ENCODE measurements at regions not wholly inside any gene's neighbourhood (a gene's known extent, or its start where the extent isn't known, plus 50 kb on each side); places are given as distances from the start of the nearest gene placed in this dataset.
A peak's percentile ranks its signal among the peaks of the same experiment; 100 is the strongest.

DNA sequence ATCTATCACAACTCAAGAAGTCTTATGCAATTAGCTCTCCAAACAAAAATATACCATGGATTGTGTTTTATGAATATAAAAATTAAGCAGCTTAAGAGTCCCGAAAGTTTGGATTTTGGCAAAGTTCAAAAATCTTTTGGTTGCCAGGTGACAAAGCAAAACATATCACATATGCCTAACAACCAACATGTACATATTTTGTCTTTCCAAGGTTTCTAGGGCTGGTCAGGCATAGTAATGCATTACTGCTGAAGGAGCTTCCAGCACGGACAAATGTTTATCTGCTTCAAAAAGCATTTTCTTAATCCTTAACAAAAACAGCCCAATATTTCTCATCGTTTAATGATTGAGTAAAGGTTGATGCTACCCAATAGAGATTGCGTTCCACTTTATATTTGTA, 1327.1 kb upstream of the ZEB2 start:
- no peak for DNase-seq (ENCODE audit: low spot score)

- no peak for DNase-seq (ENCODE audit: low spot score)
Measured at GRCh38 chr2:145845923-145846322, 1326.0 kb upstream of the ZEB2 start.

DNA sequence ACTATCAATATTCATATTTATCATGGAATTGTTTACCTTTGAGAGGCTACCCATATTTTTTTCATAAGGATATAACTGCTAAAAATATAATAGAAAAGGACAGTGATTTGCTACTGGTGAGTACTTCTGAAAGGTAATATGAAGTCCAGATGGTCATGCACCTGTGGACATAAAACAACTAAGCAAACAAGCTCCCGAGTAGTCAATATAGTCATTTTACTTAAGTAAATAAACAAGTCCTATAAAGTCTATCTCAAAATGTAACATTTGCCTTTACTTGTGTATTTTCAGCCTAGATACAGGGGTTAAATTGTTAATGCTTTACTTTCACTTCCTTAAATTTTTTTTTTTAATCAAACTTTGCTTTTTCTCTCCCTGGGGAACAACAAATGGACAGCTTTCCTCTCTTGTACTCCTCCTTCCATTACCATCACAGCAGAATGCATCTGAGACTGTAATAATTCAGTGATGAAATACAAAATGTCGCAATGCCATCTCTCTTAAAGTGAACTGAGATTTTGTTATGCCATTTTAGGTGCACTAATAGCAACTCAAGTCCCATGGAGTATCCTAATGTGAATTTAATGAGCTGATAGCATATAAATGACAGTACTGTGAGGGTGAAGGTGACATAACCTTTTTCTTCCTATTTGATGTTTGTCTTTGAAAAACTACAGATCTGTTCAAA, 1325.4 kb upstream of the ZEB2 start:
- DNase-seq (ENCODE audit: low spot score), result no peak

GRCh38 chr2:145841973-145842372, 1322.1 kb upstream of the ZEB2 start:
- DNase-seq (ENCODE audit: low spot score), result no peak

DNA sequence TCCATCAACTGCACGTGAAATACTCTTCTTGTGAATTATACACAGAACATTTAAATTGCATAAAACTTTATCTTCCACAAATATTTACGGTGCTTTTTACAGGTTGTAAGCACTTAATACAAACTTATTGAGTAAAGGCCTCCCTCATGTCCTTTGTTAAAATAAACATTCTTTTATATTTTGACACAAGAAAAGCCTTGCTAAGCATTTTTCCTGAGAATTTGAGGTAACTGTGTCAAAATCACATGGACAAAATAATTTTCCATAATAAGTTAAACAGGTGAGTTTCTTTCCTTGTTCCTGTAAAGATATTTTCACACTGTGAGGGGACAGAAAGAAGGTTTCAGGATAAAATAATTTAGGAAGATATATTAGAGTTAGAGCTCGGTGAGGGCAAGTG, 1317.1 kb upstream of the ZEB2 start:
- DNase-seq (ENCODE audit: low spot score), result no peak

DNA sequence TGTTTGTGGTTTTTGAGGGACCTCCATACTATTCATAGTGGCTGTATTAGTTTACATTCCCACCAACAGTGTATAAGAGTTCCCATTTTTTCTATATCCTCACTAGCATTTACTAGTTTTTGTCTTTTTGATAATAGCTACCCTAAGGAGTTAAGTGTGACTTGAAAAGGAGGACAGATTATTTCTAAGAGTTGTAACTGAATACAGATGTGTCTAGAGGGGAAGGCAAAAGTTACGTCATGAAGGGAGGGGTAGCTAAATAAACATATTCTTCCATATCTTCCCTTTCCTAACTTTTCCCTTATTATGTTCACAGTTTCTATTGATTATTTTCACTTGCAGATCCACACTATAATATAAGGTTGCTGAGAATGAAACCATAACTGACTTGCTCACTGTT, 1315.7 kb upstream of the ZEB2 start:
- no peak for DNase-seq (ENCODE audit: low spot score)

- no peak for DNase-seq (ENCODE audit: low spot score)
Measured at GRCh38 chr2:145832681-145833080, 1312.8 kb upstream of the ZEB2 start.

- DNase-seq (ENCODE audit: low spot score), result no peak
Measured at GRCh38 chr2:145829931-145830330, 1310.0 kb upstream of the ZEB2 start.

DNA sequence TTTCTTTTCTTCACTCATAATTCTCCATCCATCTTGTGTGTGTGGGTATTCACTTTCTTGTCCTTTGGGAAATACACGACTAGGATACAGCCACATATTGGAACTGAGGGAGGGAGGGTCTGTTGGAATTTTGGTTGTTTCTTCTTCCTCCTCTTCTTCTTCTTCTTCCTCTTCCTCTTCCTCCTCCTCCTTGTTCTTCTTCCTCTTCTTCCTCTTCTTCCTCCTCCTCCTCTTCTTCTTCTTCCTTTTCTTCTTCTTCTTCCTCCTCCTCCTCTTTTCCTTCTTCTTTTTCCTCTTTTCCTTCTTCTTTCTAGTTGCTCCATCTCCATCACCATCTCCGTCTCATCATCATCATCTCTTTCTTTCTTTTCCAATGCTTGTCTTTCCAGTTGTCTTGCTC, 1307.3 kb upstream of the ZEB2 start:
- DNase-seq (ENCODE audit: low spot score), result no peak

DNA sequence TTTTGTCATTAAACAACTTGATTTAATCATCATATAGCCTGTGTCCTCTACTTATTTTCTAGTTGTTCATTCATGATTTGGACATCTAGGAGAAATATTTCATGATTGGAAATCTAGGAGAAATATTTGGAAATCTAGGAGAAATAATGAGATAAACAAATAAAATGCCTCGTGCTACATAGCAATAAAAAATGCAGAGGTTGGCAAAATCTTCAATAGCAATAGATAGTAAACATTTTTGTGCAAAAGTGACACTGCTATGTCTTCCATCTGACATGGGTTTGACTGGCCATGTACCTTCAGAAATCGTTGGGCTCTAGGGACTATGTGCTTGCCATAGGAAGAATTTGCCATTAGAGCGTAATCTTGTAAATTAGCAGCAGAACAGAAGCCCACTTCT, 1304.5 kb upstream of the ZEB2 start:
- no peak for DNase-seq (ENCODE audit: low spot score)

DNA sequence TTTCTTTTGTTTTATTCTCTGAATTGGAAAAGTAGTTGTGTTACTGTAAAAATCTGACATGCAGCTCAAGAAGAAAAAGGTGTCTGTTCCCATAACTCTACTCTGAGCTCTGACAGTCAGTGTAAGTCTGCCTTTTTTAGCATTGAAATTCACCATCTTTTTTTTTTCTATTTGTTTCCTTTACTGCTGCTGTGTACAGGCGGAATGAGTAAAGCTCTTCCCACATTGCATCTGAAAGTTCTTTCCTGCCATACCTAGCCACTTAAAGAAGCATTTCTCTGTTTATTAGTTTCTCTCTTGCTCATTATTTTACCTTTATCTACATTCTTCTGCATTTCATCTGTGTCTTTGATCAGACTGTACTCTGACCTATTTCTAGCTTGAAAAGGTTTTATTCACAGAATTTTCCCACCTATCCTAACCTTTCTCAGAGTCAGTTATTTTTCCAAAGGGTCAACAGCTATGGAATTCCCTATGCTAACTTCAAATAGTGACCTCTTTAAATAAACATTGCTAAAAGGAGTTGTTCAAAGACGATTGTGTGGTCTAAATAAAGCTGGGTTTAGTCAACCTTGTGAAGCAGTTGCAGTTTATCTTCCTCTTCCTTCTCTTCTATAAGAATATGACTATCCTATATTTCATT, 1303.1 kb upstream of the ZEB2 start:
- no peak for DNase-seq (ENCODE audit: low spot score)

DNA sequence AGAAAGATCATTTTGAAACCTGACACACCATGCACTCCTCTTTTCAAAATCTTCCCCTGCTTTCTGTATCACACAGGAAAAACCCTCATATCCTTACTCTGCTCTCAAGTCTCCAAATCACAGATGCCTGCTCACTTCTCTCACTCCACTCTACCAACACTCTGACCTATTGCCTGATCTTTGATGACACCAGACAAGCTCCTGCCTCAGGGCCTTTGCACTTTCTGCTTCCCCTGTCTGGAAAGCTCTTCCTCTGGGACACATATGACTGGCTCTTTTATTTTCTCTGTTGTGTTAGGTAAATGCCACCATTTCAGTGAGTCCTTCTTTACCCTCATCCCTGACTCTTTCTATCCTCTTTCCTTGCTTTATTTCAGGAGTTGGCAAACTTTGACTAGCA, 1300.7 kb upstream of the ZEB2 start:
- no peak for DNase-seq (ENCODE audit: low spot score)

DNA sequence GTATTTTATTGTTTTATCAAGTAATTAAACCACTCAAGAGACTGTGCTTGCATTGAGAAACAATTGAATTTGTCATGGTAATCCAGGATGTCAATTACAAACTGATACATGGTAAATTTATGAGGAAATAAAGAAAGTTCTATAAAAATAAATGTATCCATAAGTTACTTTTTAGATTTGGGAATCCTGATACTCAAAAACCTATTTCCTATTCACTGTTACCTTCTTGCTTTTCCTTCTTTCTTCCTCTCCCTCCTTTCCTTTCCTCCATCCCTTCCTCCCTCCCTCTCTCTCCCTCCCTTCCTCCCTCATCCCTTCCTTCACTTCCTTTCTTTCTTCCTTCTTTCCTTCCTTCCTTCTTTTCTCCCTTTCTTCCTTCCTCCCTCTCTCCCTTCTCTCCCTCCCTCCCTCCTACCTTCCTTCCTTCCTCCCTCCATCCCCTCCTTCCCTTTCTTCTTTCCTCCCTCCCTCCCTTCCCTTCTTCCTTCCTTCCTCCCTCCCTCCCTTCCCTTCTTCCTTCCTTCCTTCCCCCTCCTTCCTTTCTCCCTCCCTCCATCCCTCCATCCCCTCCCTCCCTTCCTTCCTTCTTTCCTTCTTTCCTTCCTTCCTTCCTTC, 1299.1 kb upstream of the ZEB2 start:
- no peak for DNase-seq (ENCODE audit: low spot score)

GRCh38 chr2:145815933-145816332, 1296.0 kb upstream of the ZEB2 start:
- peak; percentile 26 for DNase-seq (ENCODE audit: low spot score)

DNA sequence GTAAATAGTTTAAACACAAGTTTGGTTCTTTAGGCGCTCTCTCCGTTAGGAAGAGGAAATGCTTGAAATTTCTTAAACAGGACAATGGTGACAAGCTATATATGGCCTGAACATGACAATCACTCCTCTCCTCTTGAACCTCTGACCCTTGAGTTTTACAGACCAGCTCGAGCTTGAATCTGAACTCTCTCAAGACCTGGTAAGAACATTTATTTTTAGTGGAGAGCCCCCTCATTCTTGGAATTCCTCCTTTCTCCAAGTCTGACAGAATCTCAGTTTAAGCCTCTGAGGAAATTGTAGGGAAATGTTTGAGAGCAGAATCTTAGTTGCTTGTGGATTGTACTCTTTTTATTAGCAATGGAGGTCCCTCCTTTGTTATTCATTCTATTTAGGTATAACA, 1293.6 kb upstream of the ZEB2 start:
- DNase-seq (ENCODE audit: low spot score), result no peak

GRCh38 chr2:145812165-145812554, 1292.2 kb upstream of the ZEB2 start:
- no peak for DNase-seq (ENCODE audit: low spot score)

- no peak for DNase-seq (ENCODE audit: low spot score)
Measured at GRCh38 chr2:145811276-145812164, 1291.6 kb upstream of the ZEB2 start.

- peak; percentile 7 for DNase-seq (ENCODE audit: low spot score)
Measured at GRCh38 chr2:145807968-145808367, 1288.0 kb upstream of the ZEB2 start.

GRCh38 chr2:145807554-145807953, 1287.6 kb upstream of the ZEB2 start:
- no peak for DNase-seq (ENCODE audit: low spot score)

DNA sequence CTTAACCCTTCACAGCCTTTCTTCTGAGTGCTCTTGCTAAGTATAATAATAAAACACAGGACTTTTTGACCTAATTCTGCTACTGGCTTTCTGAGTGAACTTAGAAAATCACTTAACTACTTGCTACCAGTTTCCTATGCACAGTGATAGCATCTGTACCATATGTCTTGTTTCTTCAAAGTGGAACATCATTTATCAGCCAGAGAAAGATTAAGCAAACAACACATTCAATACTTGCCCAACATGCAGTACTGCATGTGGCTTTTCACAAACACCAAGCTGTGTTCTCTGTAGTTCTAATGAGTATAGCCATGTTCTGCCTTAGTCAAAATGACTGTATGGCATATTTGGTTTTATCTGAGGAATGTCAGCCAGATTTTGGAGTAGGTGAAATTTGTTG, 1286.6 kb upstream of the ZEB2 start:
- no peak for DNase-seq (ENCODE audit: low spot score)

DNA sequence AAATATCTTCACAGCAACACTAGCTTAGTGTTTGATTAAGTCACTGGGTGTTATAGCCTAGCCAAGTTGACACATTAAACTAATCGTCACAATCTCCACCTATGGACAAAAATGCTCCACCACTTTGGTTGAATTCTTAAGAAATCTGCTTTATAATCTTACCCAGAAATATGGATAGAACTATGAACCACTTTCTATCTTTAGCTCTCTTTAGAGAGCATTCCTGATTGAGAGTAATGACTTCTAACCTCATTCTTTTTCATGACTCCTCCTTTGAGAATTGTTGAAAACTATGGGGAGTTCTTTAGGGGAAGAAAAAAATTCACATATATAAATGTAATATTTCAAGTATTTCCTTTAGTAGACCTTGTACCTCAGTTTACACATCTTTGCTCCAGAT, 1282.2 kb upstream of the ZEB2 start:
- no peak for DNase-seq (ENCODE audit: low spot score)

GRCh38 chr2:145801210-145801609, 1281.3 kb upstream of the ZEB2 start:
- DNase-seq (ENCODE audit: low spot score), result no peak
